ENCODE measurements at regions not wholly inside any gene's neighbourhood (a gene's known extent, or its start where the extent isn't known, plus 50 kb on each side); places are given as distances from the start of the nearest gene placed in this dataset.

- no peak for TF ChIP-seq POLR2A (IDR thresholded peaks at IDR 0.05)
- no peak for TF ChIP-seq CTCF (IDR thresholded peaks at IDR 0.05)
- TF ChIP-seq POLR2AphosphoS5 (IDR thresholded peaks at IDR 0.05): no peak
Observed at GRCh38 chr13:85529218-85529594, 270.0 kb downstream of the SLITRK6 start.

All from breast epithelium (tissue), 3 donors.